ENCODE measurements at regions not wholly inside any gene's neighbourhood (a gene's known extent, or its start where the extent isn't known, plus 50 kb on each side); places are given as distances from the start of the nearest gene placed in this dataset.

- no peak for DNase-seq (ENCODE audit: low read depth, low spot score)
- TF ChIP-seq POLR2AphosphoS5 (IDR thresholded peaks at IDR 0.05; ENCODE audit: low read depth, low read length), result no peak
- no peak for TF ChIP-seq REST (IDR thresholded peaks at IDR 0.05; ENCODE audit: insufficient read depth in 1 of 2, low read depth in 2 of 2, low read length in 1 of 2)
- TF ChIP-seq CTCF (IDR thresholded peaks at IDR 0.05), result peak; percentile 55; the same call in 1 of the 2 replicates
- intact Hi-C loops (cut with micrococcal nuclease; ENCODE audit: unreplicated experiment), result loop anchor here (5.0 to 10.0 kb wide), 2 partner anchors 232 to 390 kb away; no protein-coding TSS in a partner anchor
- no TSS peak for BruUV-seq (replicated peaks)
- ATAC-seq, result no peak
- Histone ChIP-seq H3K27ac (ENCODE audit: low read length) (no peak overlapping the region), H3K36me3 (ENCODE audit: control insufficient read depth, insufficient read depth, low read length) (no peaks in the 10 kb centered on the region), H3K4me1 (ENCODE audit: control insufficient read depth, insufficient read depth, low read length) (no peaks in the 10 kb centered on the region), H3K9me3 (ENCODE audit: control insufficient read depth, insufficient read depth, low read depth, low read length) (no peaks in the 10 kb centered on the region), H3K4me3 (ENCODE audit: low read depth in 2 of 2, low read length in 2 of 2) (no peak overlapping the region), H3K27me3 (ENCODE audit: control insufficient read depth, insufficient read depth, low read length) (no peaks in the 10 kb centered on the region)
- CTCF ChIA-PET, result no interaction called here
- in situ Hi-C loops (cut with HindIII; ENCODE audit: low pct_unique_long_range_greater_than_20kb, low sequenced_read_pairs), result no loop called here
- POLR2A ChIA-PET, result no interaction called here
These were observed 124.9 kb upstream of the ATXN7L3B start for GRCh38 chr12:74412606-74413230.

- no peaks in the 10 kb centered on the region for H3K4me1 ChIP-seq (ENCODE audit: control insufficient read depth, insufficient read depth, low read length)
- H3K36me3 ChIP-seq (ENCODE audit: control insufficient read depth, insufficient read depth, low read length), result no peaks in the 10 kb centered on the region
- BruUV-seq (replicated peaks), result no TSS peak
- H3K4me3 ChIP-seq (ENCODE audit: low read depth in 2 of 2, low read length in 2 of 2), result no peak overlapping the region
- DNase-seq (ENCODE audit: low read depth, low spot score), result no peak
- no peaks in the 10 kb centered on the region for H3K9me3 ChIP-seq (ENCODE audit: control insufficient read depth, insufficient read depth, low read depth, low read length)
- in situ Hi-C loops (cut with HindIII; ENCODE audit: low pct_unique_long_range_greater_than_20kb, low sequenced_read_pairs), result no loop called here
- intact Hi-C loops (cut with micrococcal nuclease; ENCODE audit: unreplicated experiment), result loop anchor here (5.0 to 10.0 kb wide), 2 partner anchors 122 to 229 kb away; partner anchors contain the start of gene ATXN7L3B
- peak; percentile 68; the same call in 1 of the 2 replicates for TF ChIP-seq CTCF (IDR thresholded peaks at IDR 0.05)
- no peak for TF ChIP-seq REST (IDR thresholded peaks at IDR 0.05; ENCODE audit: insufficient read depth in 1 of 2, low read depth in 2 of 2, low read length in 1 of 2)
- no peak overlapping the region for H3K27ac ChIP-seq (ENCODE audit: low read length)
- H3K27me3 ChIP-seq (ENCODE audit: control insufficient read depth, insufficient read depth, low read length), result no peaks in the 10 kb centered on the region
- CTCF ChIA-PET, result interaction anchor here (0.5 to 0.6 kb wide), 2 partner anchors 346 to 1971 kb away, joined by 3 read pairs; no protein-coding TSS in a partner anchor
- ATAC-seq, result no peak
- POLR2A ChIA-PET, result no interaction called here
These were observed 122.0 kb upstream of the ATXN7L3B start for GRCh38 chr12:74415633-74416032.

Data from Panc1 (cell line).